HK-2 (cell line): ENCODE measurements at regions not wholly inside any gene's neighbourhood (a gene's known extent, or its start where the extent isn't known, plus 50 kb on each side); places are given as distances from the start of the nearest gene placed in this dataset.

Experiments
- DNase-seq: peaks from one replicate; pipeline ENCODE4 v3.0.0-alpha.2; 2018; ENCODE audit not compliant: unreplicated experiment

- no peak for DNase-seq
These were observed 542.0 kb downstream of the MIAT start for GRCh38 chr22:27199354-27199753.

- no peak for DNase-seq
These were observed 543.9 kb downstream of the MIAT start for GRCh38 chr22:27201276-27201675.

GRCh38 chr22:27201741-27202140, 544.4 kb downstream of the MIAT start:
- DNase-seq = no peak

- DNase-seq = no peak
These were observed 545.9 kb downstream of the MIAT start for GRCh38 chr22:27203276-27203660.

- no peak for DNase-seq
These were observed 546.9 kb downstream of the MIAT start for GRCh38 chr22:27204280-27204679.

GRCh38 chr22:27204817-27205216, 547.4 kb downstream of the MIAT start:
- DNase-seq = no peak

GRCh38 chr22:27205492-27206373, 548.3 kb downstream of the MIAT start:
- no peak for DNase-seq

- no peak for DNase-seq
These were observed 549.2 kb downstream of the MIAT start for GRCh38 chr22:27206374-27207133.

- DNase-seq = no peak
These were observed 549.9 kb downstream of the MIAT start for GRCh38 chr22:27207266-27207665.

- no peak for DNase-seq
These were observed 550.5 kb downstream of the MIAT start for GRCh38 chr22:27207907-27208306.

- DNase-seq = no peak
These were observed 552.8 kb downstream of the MIAT start for GRCh38 chr22:27210111-27210730.

- DNase-seq = no peak
These were observed 554.7 kb downstream of the MIAT start for GRCh38 chr22:27212102-27212501.

- DNase-seq = peak; percentile 27
These were observed 555.3 kb downstream of the MIAT start for GRCh38 chr22:27212617-27213177.

- DNase-seq = no peak
These were observed 555.9 kb downstream of the MIAT start for GRCh38 chr22:27213294-27213693.

- no peak for DNase-seq
These were observed 556.6 kb downstream of the MIAT start for GRCh38 chr22:27213766-27214581.

GRCh38 chr22:27214691-27215090, 557.3 kb downstream of the MIAT start:
- DNase-seq = no peak

- no peak for DNase-seq
These were observed 558.5 kb downstream of the MIAT start for GRCh38 chr22:27215871-27216270.

GRCh38 chr22:27216444-27216843, 559.1 kb downstream of the MIAT start:
- DNase-seq = no peak

GRCh38 chr22:27217154-27217553, 559.8 kb downstream of the MIAT start:
- no peak for DNase-seq

- no peak for DNase-seq
These were observed 560.9 kb downstream of the MIAT start for GRCh38 chr22:27218012-27218920.
